Tibial artery (tissue), 4 donors: ENCODE measurements at regions not wholly inside any gene's neighbourhood (a gene's known extent, or its start where the extent isn't known, plus 50 kb on each side); places are given as distances from the start of the nearest gene placed in this dataset.

Experiments
- DNase-seq, 2 donors: peaks; one replicate each; pipeline ENCODE4 v3.0.0-alpha.2; 2019
- H3K27ac ChIP-seq, 2 donors: fragments of 200-600 bp; sonication (generic) in 1 of 2; 1 replicate in 1 of 2; 2 replicates in 1 of 2; pipeline ENCODE4 v1.5.1; 2018 to 2019; ENCODE audit warnings: mild to moderate bottlenecking in 1 of 2
- H3K27me3 ChIP-seq, 2 donors: fragments of 200-600 bp; sonication (generic) in 1 of 2; one replicate each; pipeline versions ENCODE4 v1.5.1 to v1.6.0; 2016 to 2019
- H3K36me3 ChIP-seq, 3 donors: fragments of 200-600 bp; sonication (generic) in 2 of 3; one replicate each; pipeline ENCODE4 v1.5.1; 2016 to 2019; ENCODE audit warnings: mild to moderate bottlenecking in 2 of 3
- H3K4me1 ChIP-seq, 4 donors: fragments of 200-600 bp; sonication (generic) in 2 of 4; 1 replicate in 3 of 4; 2 replicates in 1 of 4; pipeline ENCODE4 v1.5.1; 2016 to 2019
- H3K4me3 ChIP-seq, 2 donors: fragments of 200-600 bp; sonication (generic) in 1 of 2; 1 replicate in 1 of 2; 2 replicates in 1 of 2; pipeline ENCODE4 v1.5.1; 2018 to 2019; ENCODE audit warnings: mild to moderate bottlenecking in 2 of 2
- H3K9me3 ChIP-seq, 3 donors: fragments of 200-600 bp; sonication (generic) in 1 of 3; one replicate each; pipeline ENCODE4 v1.5.1; 2016 to 2019
- CTCF ChIP-seq, 2 experiments: fragments of 200-600 bp in 1 of 2; fragments of 450-650 bp in 1 of 2; IDR thresholded peaks; one replicate each; pipeline ENCODE4 v1.5.1; 2017 to 2019; ENCODE audit warnings: antibody characterized with exemption in 2 of 2, mild to moderate bottlenecking in 1 of 2, moderate library complexity in 1 of 2
- intact Hi-C: fragments of 100-400 bp; cut with DNase I; formaldehyde crosslinking; loops from one replicate; pipeline ENCODE4 v1.15.0; 2023; ENCODE audit warnings: low total_unique reads

GRCh38 chr2:15073664-15074063 lies 441.1 kb downstream of the LRATD1 start:
- no peak overlapping the region for H3K27ac ChIP-seq
- no peaks in the 10 kb centered on the region for H3K9me3 ChIP-seq
- H3K27me3 ChIP-seq = no peaks in the 10 kb centered on the region
- DNase-seq = no peak
- no peaks in the 10 kb centered on the region for H3K36me3 ChIP-seq
- intact Hi-C loops = no loop called here
- no peak for TF ChIP-seq CTCF (IDR thresholded peaks at IDR 0.05)
- no peak overlapping the region for H3K4me3 ChIP-seq
- H3K4me1 ChIP-seq = no peaks in the 10 kb centered on the region

GRCh38 chr2:15074319-15074718 lies 441.8 kb downstream of the LRATD1 start:
- H3K36me3 ChIP-seq = no peaks in the 10 kb centered on the region
- no peak for DNase-seq
- H3K4me3 ChIP-seq = no peak overlapping the region

GRCh38 chr2:15074751-15075700 lies 442.5 kb downstream of the LRATD1 start:
- H3K27ac ChIP-seq = no peak overlapping the region
- TF ChIP-seq CTCF (IDR thresholded peaks at IDR 0.05) = no peak
- intact Hi-C loops = no loop called here

More at GRCh38 chr2:15074319-15074718, 441.8 kb downstream of the LRATD1 start:
- Histone ChIP-seq H3K27me3 (no peaks in the 10 kb centered on the region), H3K4me1 (no peaks in the 10 kb centered on the region), H3K27ac (no peak overlapping the region), H3K9me3 (no peaks in the 10 kb centered on the region)
- intact Hi-C loops = no loop called here
- TF ChIP-seq CTCF (IDR thresholded peaks at IDR 0.05) = no peak

GRCh38 chr2:15076668-15077067 lies 444.2 kb downstream of the LRATD1 start:
- Histone ChIP-seq H3K4me1 (no peaks in the 10 kb centered on the region), H3K36me3 (no peaks in the 10 kb centered on the region), H3K27ac (no peak overlapping the region), H3K9me3 (no peaks in the 10 kb centered on the region), H3K27me3 (no peaks in the 10 kb centered on the region), H3K4me3 (no peak overlapping the region)
- intact Hi-C loops = no loop called here
- no peak for DNase-seq
- TF ChIP-seq CTCF (IDR thresholded peaks at IDR 0.05) = no peak

More at GRCh38 chr2:15074751-15075700, 442.5 kb downstream of the LRATD1 start:
- H3K9me3 ChIP-seq = no peaks in the 10 kb centered on the region
- no peaks in the 10 kb centered on the region for H3K4me1 ChIP-seq
- DNase-seq = no peak
- H3K36me3 ChIP-seq = no peaks in the 10 kb centered on the region
- no peaks in the 10 kb centered on the region for H3K27me3 ChIP-seq
- no peak overlapping the region for H3K4me3 ChIP-seq

GRCh38 chr2:15081356-15081755 lies 448.8 kb downstream of the LRATD1 start:
- Histone ChIP-seq H3K9me3 (no peaks in the 10 kb centered on the region), H3K4me1 (no peaks in the 10 kb centered on the region), H3K27me3 (no peaks in the 10 kb centered on the region), H3K36me3 (no peaks in the 10 kb centered on the region), H3K27ac (no peak overlapping the region), H3K4me3 (no peak overlapping the region)
- TF ChIP-seq CTCF (IDR thresholded peaks at IDR 0.05) = no peak
- DNase-seq = no peak
- intact Hi-C loops = no loop called here
